ENCODE measurements at regions not wholly inside any gene's neighbourhood (a gene's known extent, or its start where the extent isn't known, plus 50 kb on each side); places are given as distances from the start of the nearest gene placed in this dataset.

- no peak overlapping the region for H3K27ac Mint-ChIP-seq
- Histone ChIP-seq H3K27me3 (ENCODE audit: insufficient read depth, low read length) (peaks cover 11% of the 10 kb centered on the region; the same call in 1 of the 2 replicates), H4K8ac (replicated peaks; ENCODE audit: insufficient read length, low read depth, low read length) (no peak overlapping the region), H3K27ac (ENCODE audit: insufficient read length, low read depth, low read length) (no peak overlapping the region), H3K9ac (ENCODE audit: extremely low read depth, insufficient read length, low read length) (no peak overlapping the region), H2BK15ac (ENCODE audit: low read depth, low read length) (no peak overlapping the region), H3K4ac (ENCODE audit: low read depth, low read length) (no peak overlapping the region), H3T11ph (ENCODE audit: low read length) (no peak overlapping the region), H3K18ac (ENCODE audit: insufficient read length, low read depth, low read length) (no peak overlapping the region), H3K9me3 (ENCODE audit: control insufficient read depth, low read depth, low read length) (no peaks in the 10 kb centered on the region), H3K79me2 (ENCODE audit: insufficient read depth, low read length) (no peaks in the 10 kb centered on the region), H3K23me2 (ENCODE audit: insufficient read length, low read depth, low read length, poor library complexity, severe bottlenecking) (no peaks in the 10 kb centered on the region), H3K4me2 (ENCODE audit: insufficient read depth, insufficient read length, low read length) (no peak overlapping the region), H3K23ac (ENCODE audit: insufficient read length, low read depth, low read length) (no peak overlapping the region), H2BK5ac (ENCODE audit: insufficient read length, low read length) (no peak overlapping the region), H2AK5ac (ENCODE audit: insufficient read length, low read length) (no peak overlapping the region), H4K91ac (ENCODE audit: insufficient read length, low read depth, low read length) (no peak overlapping the region), H2BK120ac (ENCODE audit: low read depth, low read length, poor library complexity, severe bottlenecking) (no peak overlapping the region), H2BK20ac (ENCODE audit: low read depth, low read length, poor library complexity, severe bottlenecking) (no peak overlapping the region), H4K20me1 (ENCODE audit: control insufficient read depth, insufficient read depth, insufficient read length) (peaks cover 2% of the 10 kb centered on the region), H4K5ac (ENCODE audit: insufficient read length, low read depth, low read length) (no peak overlapping the region), H2AFZ (ENCODE audit: low read length) (no peak overlapping the region), H3K56ac (ENCODE audit: insufficient read length, low read depth, low read length) (no peak overlapping the region), H3K14ac (ENCODE audit: insufficient read depth, low read length) (no peak overlapping the region), H3K79me1 (ENCODE audit: insufficient read depth, low read depth, low read length, poor library complexity, severe bottlenecking) (no peaks in the 10 kb centered on the region), H3K4me1 (ENCODE audit: insufficient read depth, low read length) (peaks cover 6% of the 10 kb centered on the region; the same call in 1 of the 2 replicates), H2BK12ac (ENCODE audit: insufficient read length, low read depth, low read length) (no peak overlapping the region)
- no peak for DNase-seq
- peaks cover 0 to 5% of the 10 kb centered on the region in 2 experiments; a peak in 1 of 5 replicates for H3K9me3 Mint-ChIP-seq
- H3K4me1 Mint-ChIP-seq: peaks cover 32 to 43% of the 10 kb centered on the region in 2 experiments
- peaks cover 0 to 2% (median 0%) of the 10 kb centered on the region in 3 experiments; a peak in 3 of 7 replicates for H3K36me3 Mint-ChIP-seq (ENCODE audit: insufficient read depth in 1 of 3, low read depth in 3 of 3)
- H3K27me3 Mint-ChIP-seq (ENCODE audit: low read depth): peaks cover 47% of the 10 kb centered on the region
- no CpG with 5 or more reads among the region's 4 CpGs for WGBS (ENCODE audit: extremely low coverage, insufficient read length, low lambda C conversion rate)
- H3K4me3 Mint-ChIP-seq: no peak overlapping the region
- no peak for TF ChIP-seq CTCF (conservative IDR thresholded peaks at IDR 0.05)
Measured at GRCh38 chr3:127136706-127137105, 56.2 kb upstream of the PRR23E start.

All from H9 (cell line).